Osteocyte (in vitro differentiated cells): ENCODE measurements at regions not wholly inside any gene's neighbourhood (a gene's known extent, or its start where the extent isn't known, plus 50 kb on each side); places are given as distances from the start of the nearest gene placed in this dataset.

Source experiments
- DNase-seq: peaks from one replicate; pipeline ENCODE4 v3.0.0; 2021; ENCODE audit warnings: mixed read lengths; ENCODE audit not compliant: unreplicated experiment; ENCODE audit errors: extremely low spot score
- H3K27ac Mint-ChIP-seq: one replicate; pipeline ENCODE4 v1.8.0; 2021; ENCODE audit warnings: mild to moderate bottlenecking, mixed read lengths; ENCODE audit not compliant: unreplicated experiment
- H3K27me3 Mint-ChIP-seq: one replicate; pipeline ENCODE4 v1.8.0; 2021; ENCODE audit warnings: mixed read lengths; ENCODE audit not compliant: unreplicated experiment
- H3K36me3 Mint-ChIP-seq: one replicate; pipeline ENCODE4 v1.8.0; 2021; ENCODE audit warnings: mixed read lengths; ENCODE audit not compliant: unreplicated experiment
- H3K4me1 Mint-ChIP-seq: one replicate; pipeline ENCODE4 v1.8.0; 2021; ENCODE audit warnings: mixed read lengths; ENCODE audit not compliant: unreplicated experiment
- H3K4me3 Mint-ChIP-seq: one replicate; pipeline ENCODE4 v1.8.0; 2021; ENCODE audit warnings: mild to moderate bottlenecking, moderate library complexity, mixed read lengths; ENCODE audit not compliant: unreplicated experiment
- H3K9me3 Mint-ChIP-seq: one replicate; pipeline ENCODE4 v1.8.0; 2021; ENCODE audit warnings: mixed read lengths; ENCODE audit not compliant: unreplicated experiment
- CTCF ChIP-seq: fragments of 200-600 bp; sonication (generic); IDR thresholded peaks from 2 replicates; pipeline ENCODE4 v1.5.0; 2021; ENCODE audit warnings: antibody characterized with exemption, mild to moderate bottlenecking, moderate library complexity

GRCh38 chrX:56882581-56882980, 112.8 kb downstream of the SPIN3 start:
- peaks cover 24% of the 10 kb centered on the region for H3K9me3 Mint-ChIP-seq
- H3K27ac Mint-ChIP-seq = no peak overlapping the region
- H3K27me3 Mint-ChIP-seq = no peaks in the 10 kb centered on the region
- H3K4me3 Mint-ChIP-seq = no peak overlapping the region
- DNase-seq = no peak
- no peaks in the 10 kb centered on the region for H3K4me1 Mint-ChIP-seq
- TF ChIP-seq CTCF = no peak
- H3K36me3 Mint-ChIP-seq = no peaks in the 10 kb centered on the region
